HG02798 (cell line): ENCODE measurements at regions not wholly inside any gene's neighbourhood (a gene's known extent, or its start where the extent isn't known, plus 50 kb on each side); places are given as distances from the start of the nearest gene placed in this dataset.

Experiments
- ATAC-seq: cut with Tn5 transposase; IDR thresholded peaks from one replicate; pipeline ENCODE4 v1.9.1; 2021; ENCODE audit warnings: mild to moderate bottlenecking; ENCODE audit not compliant: unreplicated experiment, poor library complexity

GRCh38 chr6:122129313-122130025 lies 270.0 kb upstream of the HSF2 start:
- ATAC-seq: no peak

DNA sequence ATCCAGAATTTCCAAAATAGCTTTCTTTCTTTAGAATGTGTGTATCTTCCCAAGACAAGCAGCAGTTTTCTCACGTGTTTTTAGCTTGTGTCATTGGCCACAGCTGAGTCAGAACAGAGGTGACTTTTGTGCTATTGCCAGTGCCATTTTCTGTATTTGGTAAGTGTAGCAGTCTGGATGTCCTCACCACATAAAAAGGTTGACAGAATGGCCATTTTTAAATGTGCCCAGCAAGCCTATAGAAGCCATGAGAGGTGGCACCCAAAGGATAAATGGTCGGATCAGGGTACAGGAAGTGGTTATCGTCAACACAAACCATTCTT lies 269.5 kb upstream of the HSF2 start:
- ATAC-seq: no peak

GRCh38 chr6:122130518-122130917 lies 268.9 kb upstream of the HSF2 start:
- ATAC-seq: no peak

GRCh38 chr6:122136386-122136785 lies 263.1 kb upstream of the HSF2 start:
- ATAC-seq: no peak

GRCh38 chr6:122140031-122140430 lies 259.4 kb upstream of the HSF2 start:
- no peak for ATAC-seq

DNA sequence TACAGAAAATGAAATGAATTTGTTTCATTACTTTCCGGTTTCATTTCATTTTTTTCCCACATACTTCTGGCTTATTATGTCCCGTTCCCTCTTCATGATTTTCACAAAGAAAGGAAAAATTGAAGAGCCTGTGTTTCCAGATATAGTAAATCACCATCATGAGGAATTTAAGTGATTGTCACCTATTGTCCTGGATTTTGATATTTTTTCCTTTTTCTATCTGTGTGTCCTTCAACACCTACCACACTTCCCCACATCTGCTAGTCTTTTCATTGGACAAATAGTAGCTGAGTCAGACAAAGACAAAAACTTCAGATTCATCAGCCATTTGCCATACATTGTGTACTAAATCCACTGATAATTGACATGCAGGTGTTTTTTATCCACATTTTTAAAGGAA lies 258.2 kb upstream of the HSF2 start:
- ATAC-seq: no peak

DNA sequence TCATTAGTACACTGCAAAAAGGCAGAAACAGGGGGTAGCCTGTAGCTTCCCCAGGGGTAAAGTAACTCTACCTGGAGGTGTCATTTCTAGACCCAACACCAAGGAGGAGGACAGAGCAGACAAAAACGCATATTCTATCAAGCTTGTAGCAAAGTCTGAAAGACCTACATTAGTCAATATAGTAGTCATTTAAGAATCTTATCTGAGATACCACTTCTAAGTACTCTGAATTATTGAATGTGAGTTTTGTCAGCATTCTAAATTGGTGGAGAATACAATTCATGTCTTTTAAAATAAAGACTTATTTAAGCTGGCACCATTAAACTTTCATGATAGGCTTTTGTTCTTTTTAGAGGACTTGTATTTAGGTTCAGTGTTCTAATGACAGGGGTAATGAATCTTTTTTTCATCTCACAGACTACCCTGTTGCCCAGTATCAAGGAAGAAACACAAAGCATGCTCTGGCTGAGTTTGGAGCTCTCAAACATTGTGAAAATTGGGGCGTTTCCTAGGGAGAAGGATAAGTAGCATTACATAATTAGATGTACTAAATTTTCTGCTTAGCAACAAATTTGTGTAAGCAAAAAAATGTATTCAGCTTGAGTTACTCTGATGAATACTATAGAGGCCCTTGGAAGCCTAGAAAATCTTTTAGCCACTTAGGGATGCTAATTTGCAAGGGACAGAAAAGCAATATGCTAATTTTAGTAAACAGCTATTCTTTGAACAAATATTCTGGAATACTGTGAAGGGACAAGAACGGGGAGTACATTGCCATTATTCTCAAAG lies 255.4 kb upstream of the HSF2 start:
- no peak for ATAC-seq

- ATAC-seq: no peak
Observed at GRCh38 chr6:122145246-122145645, 254.2 kb upstream of the HSF2 start.

DNA sequence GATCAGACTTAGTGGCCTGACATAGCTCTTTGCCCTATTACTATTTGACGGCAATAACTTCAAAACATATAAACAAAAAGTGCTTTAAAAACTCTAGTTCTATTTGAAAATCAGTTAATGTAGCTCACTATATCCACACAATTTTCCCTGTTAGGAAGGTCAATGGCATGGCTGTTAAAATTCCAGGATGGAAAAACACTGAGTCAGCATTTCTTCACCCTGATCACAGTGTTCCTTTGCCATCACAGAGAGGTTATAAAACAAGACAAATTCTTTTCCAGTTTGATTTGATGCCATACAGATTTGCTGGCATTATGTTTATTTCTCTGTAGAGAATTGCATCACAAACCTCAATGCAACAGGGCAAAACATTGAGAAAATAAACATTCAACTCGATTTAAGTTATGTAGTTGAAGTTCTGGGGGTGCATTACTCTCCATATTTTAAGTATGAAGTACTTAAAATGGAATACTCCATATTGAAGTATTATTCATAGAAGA lies 253.7 kb upstream of the HSF2 start:
- ATAC-seq: no peak

GRCh38 chr6:122147291-122147690 lies 252.2 kb upstream of the HSF2 start:
- no peak for ATAC-seq

DNA sequence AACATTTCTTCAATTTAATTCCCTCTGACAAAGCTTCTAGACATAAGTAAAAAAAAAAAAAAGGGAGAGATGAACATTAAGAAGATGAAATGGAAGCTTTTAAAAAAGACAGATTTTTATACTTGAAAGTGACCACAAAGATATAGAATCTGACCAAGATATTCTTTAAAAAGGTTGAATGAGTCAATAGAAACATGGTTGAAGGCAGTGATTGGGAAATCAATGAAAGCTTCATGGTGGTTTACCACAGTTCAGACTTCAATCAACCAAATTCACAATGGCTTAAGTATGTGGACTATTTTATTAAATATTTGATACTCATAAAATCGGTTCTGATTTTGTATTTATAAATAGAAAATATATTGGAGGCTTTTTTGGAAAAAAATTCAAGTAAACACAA lies 248.4 kb upstream of the HSF2 start:
- no peak for ATAC-seq

DNA sequence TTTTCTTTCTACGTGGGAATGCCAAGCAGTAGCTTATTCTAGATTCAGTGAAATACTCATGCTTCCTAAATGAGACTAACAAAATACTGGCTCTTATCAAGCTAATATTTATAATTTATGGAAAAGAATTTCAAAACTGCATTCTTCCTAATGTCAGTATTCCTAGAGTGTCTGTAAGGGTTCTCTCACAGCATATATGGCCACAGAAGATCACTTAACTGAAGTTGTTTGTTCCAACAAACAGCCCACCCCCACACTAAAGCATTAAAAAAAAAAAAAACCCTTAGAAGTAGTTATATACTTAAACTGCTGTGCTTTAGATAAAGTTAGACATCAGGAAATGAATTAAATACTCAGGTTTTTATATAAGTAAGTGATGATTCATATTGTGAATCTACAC lies 247.7 kb upstream of the HSF2 start:
- ATAC-seq: no peak

- ATAC-seq: no peak
Observed at GRCh38 chr6:122153557-122153956, 245.9 kb upstream of the HSF2 start.

DNA sequence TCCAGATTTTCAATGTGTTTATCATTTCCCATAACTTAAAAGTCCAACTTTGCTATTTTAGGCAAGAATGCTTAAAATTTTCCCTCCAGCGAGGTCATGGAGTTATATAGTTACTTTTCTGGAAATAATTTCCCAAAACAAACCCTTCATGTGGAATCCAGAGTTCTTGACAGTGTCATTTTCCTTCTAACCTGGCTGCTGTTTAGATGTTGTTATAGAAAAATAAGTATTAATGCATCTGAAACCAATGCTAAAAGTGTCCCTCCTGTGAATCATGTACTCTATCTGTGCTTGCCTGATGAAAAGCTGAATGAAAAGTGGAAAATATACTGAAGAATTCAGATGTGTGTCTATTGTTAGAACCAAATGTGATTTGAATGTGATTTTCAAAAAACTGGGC lies 245.3 kb upstream of the HSF2 start:
- ATAC-seq: no peak

DNA sequence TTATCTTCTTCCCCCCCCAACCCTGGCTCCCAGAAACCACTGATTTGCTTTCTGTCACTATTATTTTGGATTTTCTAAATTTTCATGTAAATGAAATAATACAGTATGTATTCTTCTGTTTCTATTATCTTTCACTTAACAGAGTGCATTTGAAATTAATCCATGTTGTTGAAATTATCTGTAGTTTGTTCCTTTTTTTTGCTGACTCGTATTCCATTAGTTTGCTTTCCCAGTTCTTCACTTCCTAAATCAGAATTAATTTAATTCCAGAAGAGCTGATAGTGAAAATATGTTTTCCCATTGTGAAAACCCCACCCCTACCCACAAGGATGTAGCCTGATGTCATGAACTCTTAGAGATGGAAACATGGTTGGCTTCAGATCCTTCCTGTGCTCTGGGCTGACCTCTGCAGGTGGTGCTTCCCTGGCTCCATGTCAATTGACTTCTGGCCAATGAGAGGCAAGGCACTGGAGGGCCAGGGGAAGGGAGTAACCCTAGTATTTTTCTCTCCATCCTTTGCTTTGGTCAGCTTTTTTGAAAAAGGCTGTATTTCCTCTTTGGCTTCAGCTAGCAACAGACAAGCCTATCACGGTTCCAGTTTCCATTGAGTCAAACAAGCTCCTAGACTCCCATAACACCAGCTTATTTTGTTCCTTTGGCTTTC lies 244.4 kb upstream of the HSF2 start:
- ATAC-seq: no peak

GRCh38 chr6:122161136-122161535 lies 238.3 kb upstream of the HSF2 start:
- no peak for ATAC-seq

DNA sequence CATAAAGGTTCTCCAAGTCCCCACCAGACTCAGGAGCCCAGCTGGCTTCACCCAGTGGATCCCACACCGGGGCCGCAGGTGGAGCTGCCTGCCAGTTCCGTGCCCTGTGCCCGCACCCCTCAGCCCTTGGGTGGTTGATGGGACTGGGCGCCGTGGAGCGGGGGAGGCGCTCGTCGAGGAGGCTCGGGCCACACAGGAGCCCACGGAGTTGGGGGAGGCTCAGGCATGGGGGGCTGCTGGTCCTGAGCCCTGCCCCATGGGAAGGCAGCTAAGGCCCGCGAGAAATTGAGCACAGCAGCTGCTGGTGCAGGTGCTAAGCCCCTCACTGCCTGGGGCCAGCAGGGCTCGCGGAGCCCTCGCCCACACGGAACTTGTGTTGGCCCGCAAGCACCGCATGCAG lies 234.4 kb upstream of the HSF2 start:
- no peak for ATAC-seq

DNA sequence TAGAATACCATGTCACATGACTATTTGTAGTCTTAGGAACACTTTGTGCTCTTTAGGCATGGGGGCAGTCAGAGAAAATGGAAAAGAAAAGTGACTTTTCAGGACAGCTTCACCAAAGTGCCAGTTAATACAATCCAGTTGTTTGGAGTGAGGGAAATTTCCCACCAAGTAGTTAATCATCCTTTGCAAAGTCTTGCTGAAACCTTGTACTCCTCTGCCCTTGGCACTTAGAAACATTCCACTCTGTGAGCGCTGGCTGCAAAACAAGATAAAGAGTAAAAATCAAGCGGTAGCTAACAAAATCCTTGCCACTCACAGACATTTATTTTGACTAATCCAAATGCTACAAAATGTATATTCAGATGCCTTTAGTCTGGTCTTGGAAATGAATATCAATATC lies 229.2 kb upstream of the HSF2 start:
- no peak for ATAC-seq

GRCh38 chr6:122178988-122179387 lies 220.5 kb upstream of the HSF2 start:
- no peak for ATAC-seq

GRCh38 chr6:122180132-122180531 lies 219.3 kb upstream of the HSF2 start:
- ATAC-seq: no peak

- no peak for ATAC-seq
Observed at GRCh38 chr6:122182061-122182460, 217.4 kb upstream of the HSF2 start.
